ENCODE measurements at regions not wholly inside any gene's neighbourhood (a gene's known extent, or its start where the extent isn't known, plus 50 kb on each side); places are given as distances from the start of the nearest gene placed in this dataset.

DNA sequence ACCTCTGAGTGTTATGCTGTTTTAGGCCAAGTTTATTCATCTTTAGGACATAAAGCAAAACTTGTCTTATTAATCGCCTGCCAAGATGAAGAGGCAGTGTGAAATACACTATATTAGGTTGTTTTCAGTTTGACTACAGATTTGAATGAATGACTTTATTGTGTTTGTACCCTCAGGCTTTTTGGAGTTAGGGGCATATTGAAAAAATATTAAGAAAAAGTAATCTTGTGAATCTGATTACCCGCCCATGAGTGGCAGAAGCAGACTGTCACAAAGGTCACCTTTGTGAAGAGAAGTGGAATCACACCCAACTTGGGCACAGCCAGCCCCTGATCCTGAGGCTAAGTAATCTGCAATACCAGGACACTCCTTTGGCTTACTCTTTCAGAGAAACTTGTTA lies 382.5 kb downstream of the NYAP2 start:
- H3K36me3 ChIP-seq = no peaks in the 10 kb centered on the region
- TF ChIP-seq POLR2A (IDR thresholded peaks at IDR 0.05) = no peak
- TF ChIP-seq, protein P1, sequence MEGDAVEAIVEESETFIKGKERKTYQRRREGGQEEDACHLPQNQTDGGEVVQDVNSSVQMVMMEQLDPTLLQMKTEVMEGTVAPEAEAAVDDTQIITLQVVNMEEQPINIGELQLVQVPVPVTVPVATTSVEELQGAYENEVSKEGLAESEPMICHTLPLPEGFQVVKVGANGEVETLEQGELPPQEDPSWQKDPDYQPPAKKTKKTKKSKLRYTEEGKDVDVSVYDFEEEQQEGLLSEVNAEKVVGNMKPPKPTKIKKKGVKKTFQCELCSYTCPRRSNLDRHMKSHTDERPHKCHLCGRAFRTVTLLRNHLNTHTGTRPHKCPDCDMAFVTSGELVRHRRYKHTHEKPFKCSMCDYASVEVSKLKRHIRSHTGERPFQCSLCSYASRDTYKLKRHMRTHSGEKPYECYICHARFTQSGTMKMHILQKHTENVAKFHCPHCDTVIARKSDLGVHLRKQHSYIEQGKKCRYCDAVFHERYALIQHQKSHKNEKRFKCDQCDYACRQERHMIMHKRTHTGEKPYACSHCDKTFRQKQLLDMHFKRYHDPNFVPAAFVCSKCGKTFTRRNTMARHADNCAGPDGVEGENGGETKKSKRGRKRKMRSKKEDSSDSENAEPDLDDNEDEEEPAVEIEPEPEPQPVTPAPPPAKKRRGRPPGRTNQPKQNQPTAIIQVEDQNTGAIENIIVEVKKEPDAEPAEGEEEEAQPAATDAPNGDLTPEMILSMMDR (IDR thresholded peaks at IDR 0.05) = no peak
- DNase-seq (no peak), ATAC-seq (no peak)
- no peak overlapping the region for H3K4me3 ChIP-seq
- WGBS (ENCODE audit: insufficient coverage, low coverage, low lambda C conversion rate, missing lambda C conversion rate) = 64% methylated on average over 2 of the region's 2 CpGs
- no peaks in the 10 kb centered on the region for H3K4me1 ChIP-seq
- H3K27me3 ChIP-seq = no peaks in the 10 kb centered on the region
- H3K9me3 ChIP-seq = no peaks in the 10 kb centered on the region
- intact Hi-C loops (cut with DNase I) = no loop called here
- H3K27ac ChIP-seq = no peak overlapping the region

DNA sequence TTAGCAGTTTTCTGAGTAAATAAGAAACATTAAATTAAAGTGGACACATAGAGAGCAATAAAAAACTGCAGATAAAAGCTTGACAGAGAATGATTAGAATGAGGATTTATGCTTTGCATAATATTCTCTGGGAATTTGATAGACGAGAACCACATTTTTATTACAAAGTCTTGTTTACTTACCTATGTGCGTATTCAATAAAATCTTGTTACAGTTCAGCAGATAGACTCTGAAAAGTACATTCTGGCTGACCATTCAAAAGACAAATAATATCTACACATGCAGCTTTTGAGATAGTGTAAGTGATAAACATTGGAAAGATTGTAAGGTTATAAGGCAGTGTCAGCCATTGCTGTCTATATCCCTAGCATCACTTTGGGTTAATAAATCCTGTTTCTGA lies 381.6 kb downstream of the NYAP2 start:
- DNase-seq (no peak), ATAC-seq (no peak)
- WGBS (ENCODE audit: insufficient coverage, low coverage, low lambda C conversion rate, missing lambda C conversion rate) = 79% methylated on average over 2 of the region's 2 CpGs
- Histone ChIP-seq H3K36me3 (no peaks in the 10 kb centered on the region), H3K4me3 (no peak overlapping the region), H3K4me1 (no peaks in the 10 kb centered on the region), H3K27ac (no peak overlapping the region), H3K27me3 (no peaks in the 10 kb centered on the region), H3K9me3 (no peaks in the 10 kb centered on the region)
- intact Hi-C loops (cut with DNase I) = no loop called here
- TF ChIP-seq, protein P1 (IDR thresholded peaks at IDR 0.05) = no peak
- TF ChIP-seq POLR2A (IDR thresholded peaks at IDR 0.05) = no peak

DNA sequence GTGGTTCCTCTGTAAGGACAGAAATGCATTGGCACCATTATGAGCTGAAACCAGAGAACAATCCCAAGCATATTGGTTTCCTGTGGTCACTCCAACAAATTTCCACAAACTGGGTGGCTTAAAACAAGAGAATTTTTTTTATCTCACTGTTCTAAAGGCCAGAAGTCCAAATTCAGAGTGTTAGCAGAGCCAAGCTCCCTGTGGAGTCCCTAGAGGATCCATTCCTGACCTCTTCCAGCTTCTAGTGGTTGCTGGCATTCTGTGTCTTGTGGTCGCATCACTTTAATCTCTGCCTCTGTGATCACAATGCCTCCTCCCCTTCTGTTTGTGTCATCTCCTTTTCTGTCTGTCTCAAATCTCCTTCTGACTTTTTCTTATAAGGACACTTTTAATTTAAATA lies 380.3 kb downstream of the NYAP2 start:
- Histone ChIP-seq H3K36me3 (no peaks in the 10 kb centered on the region), H3K4me1 (no peaks in the 10 kb centered on the region), H3K9me3 (no peaks in the 10 kb centered on the region), H3K27ac (no peak overlapping the region), H3K27me3 (no peaks in the 10 kb centered on the region), H3K4me3 (no peak overlapping the region)
- DNase-seq (no peak), ATAC-seq (no peak)
- intact Hi-C loops (cut with DNase I) = no loop called here
- WGBS (ENCODE audit: insufficient coverage, low coverage, low lambda C conversion rate, missing lambda C conversion rate) = 80% methylated on average over 1 of the region's 1 CpG
- TF ChIP-seq, protein P1 (IDR thresholded peaks at IDR 0.05) = no peak
- no peak for TF ChIP-seq POLR2A (IDR thresholded peaks at IDR 0.05)

DNA sequence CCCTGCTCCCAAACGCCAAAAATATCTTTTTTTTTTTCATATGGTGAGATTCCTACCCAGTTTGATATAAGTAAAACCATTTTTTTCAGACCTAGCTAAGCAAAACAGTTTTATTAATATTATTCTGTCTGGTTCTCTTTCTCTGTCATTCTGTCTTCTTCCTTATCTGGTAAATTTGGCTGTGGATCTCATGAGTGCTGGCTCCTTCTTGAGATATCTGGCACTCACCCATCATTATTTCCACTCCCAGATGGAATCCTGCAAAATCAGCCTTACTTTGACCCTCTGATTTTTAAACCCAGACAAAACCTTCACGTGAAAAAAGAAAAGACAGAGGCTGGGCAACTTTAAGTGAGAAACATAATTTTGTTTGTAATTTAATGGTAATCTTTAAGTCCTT lies 373.6 kb downstream of the NYAP2 start:
- DNase-seq (no peak), ATAC-seq (no peak)
- TF ChIP-seq POLR2A (IDR thresholded peaks at IDR 0.05) = no peak
- TF ChIP-seq, protein P1 (IDR thresholded peaks at IDR 0.05) = no peak
- 53% methylated on average over 2 of the region's 2 CpGs for WGBS (ENCODE audit: insufficient coverage, low coverage, low lambda C conversion rate, missing lambda C conversion rate)
- intact Hi-C loops (cut with DNase I) = no loop called here
- no peaks in the 10 kb centered on the region for H3K27me3 ChIP-seq
- no peak overlapping the region for H3K27ac ChIP-seq
- H3K4me1 ChIP-seq = no peaks in the 10 kb centered on the region
- H3K4me3 ChIP-seq = no peak overlapping the region
- no peaks in the 10 kb centered on the region for H3K9me3 ChIP-seq
- H3K36me3 ChIP-seq = no peaks in the 10 kb centered on the region

DNA sequence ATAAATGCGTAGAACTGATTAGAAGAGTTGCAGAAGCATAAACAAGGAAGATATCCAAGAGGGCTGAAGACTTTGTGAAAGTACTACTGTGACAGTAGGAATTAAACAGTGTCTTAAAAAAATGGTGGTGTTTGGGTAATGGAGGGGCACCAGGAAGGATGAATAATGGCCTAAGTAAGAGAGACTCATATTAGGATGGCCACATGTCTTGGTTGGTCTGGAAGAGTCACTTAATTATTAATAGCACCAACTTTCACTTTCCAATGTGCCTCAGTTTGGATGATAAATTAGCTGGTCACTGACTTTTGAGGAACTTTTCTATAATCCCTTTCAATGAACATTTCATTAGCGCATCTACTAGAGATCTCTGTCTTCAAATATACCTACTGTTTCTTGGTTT lies 372.2 kb downstream of the NYAP2 start:
- Histone ChIP-seq H3K9me3 (no peaks in the 10 kb centered on the region), H3K4me3 (no peak overlapping the region), H3K27ac (no peak overlapping the region), H3K27me3 (no peaks in the 10 kb centered on the region), H3K36me3 (no peaks in the 10 kb centered on the region), H3K4me1 (no peaks in the 10 kb centered on the region)
- ATAC-seq = no peak
- DNase-seq = no peak
- intact Hi-C loops (cut with DNase I) = no loop called here
- WGBS (ENCODE audit: insufficient coverage, low coverage, low lambda C conversion rate, missing lambda C conversion rate) = 86% methylated on average over 2 of the region's 2 CpGs
- TF ChIP-seq, protein P1 (IDR thresholded peaks at IDR 0.05) = no peak
- TF ChIP-seq POLR2A (IDR thresholded peaks at IDR 0.05) = no peak
